HEK293 (cell line): ENCODE measurements at regions not wholly inside any gene's neighbourhood (a gene's known extent, or its start where the extent isn't known, plus 50 kb on each side); places are given as distances from the start of the nearest gene placed in this dataset.

Experiments
- GLIS1 ChIP-seq: fragments of 450-650 bp; formaldehyde crosslinking; IDR thresholded peaks from 2 replicates; pipeline ENCODE4 v1.5.1; 2016; ENCODE audit warnings: missing biosample characterization, missing genetic modification characterization
- TF ChIP-seq, protein P1 (sequence below): fragments of 450-650 bp; formaldehyde crosslinking; IDR thresholded peaks from 2 replicates; pipeline ENCODE4 v1.5.1; 2016; ENCODE audit warnings: missing biosample characterization, missing genetic modification characterization

DNA sequence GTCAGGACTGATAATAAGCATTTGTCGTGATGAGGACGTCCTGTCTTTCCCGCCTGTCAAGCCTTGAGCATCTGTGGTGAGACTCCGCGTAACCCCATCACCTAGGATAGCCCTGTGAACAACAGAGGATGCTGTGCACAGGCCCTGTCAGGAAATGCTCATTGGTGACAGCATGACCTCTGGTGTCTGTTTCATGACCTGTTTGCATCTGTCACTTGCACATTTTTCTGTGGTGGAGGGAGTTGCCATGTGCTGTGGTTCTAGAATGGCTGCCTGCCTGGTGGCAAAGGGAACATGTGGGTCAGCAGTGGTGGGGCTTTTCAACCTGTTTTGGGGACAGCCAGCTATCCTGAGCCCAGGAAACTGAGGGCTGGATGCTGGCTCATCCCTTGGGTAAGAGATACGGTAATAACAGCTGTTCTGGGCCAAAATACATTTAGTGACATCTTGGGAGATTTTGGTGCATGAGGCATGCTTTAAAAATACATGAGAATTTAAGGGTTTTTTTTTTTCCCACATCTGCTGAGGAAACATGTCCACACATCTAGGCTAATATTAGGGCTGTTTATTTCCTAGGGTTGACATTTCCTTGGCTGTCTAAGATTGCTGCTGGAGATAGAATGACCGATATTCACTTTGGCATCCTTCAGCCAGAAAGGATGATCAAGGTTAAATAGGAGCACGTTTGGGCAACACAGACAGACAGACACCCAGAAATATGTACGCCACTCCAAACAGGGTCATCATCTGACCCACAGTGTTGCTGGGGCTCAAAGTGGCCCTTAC, 52.9 kb downstream of the KCNC4 start:
- no peak for TF ChIP-seq GLIS1 (tag by site-specific recombination)
- TF ChIP-seq, protein P1, sequence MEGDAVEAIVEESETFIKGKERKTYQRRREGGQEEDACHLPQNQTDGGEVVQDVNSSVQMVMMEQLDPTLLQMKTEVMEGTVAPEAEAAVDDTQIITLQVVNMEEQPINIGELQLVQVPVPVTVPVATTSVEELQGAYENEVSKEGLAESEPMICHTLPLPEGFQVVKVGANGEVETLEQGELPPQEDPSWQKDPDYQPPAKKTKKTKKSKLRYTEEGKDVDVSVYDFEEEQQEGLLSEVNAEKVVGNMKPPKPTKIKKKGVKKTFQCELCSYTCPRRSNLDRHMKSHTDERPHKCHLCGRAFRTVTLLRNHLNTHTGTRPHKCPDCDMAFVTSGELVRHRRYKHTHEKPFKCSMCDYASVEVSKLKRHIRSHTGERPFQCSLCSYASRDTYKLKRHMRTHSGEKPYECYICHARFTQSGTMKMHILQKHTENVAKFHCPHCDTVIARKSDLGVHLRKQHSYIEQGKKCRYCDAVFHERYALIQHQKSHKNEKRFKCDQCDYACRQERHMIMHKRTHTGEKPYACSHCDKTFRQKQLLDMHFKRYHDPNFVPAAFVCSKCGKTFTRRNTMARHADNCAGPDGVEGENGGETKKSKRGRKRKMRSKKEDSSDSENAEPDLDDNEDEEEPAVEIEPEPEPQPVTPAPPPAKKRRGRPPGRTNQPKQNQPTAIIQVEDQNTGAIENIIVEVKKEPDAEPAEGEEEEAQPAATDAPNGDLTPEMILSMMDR: no peak
